ENCODE measurements at regions not wholly inside any gene's neighbourhood (a gene's known extent, or its start where the extent isn't known, plus 50 kb on each side); places are given as distances from the start of the nearest gene placed in this dataset.

DNA sequence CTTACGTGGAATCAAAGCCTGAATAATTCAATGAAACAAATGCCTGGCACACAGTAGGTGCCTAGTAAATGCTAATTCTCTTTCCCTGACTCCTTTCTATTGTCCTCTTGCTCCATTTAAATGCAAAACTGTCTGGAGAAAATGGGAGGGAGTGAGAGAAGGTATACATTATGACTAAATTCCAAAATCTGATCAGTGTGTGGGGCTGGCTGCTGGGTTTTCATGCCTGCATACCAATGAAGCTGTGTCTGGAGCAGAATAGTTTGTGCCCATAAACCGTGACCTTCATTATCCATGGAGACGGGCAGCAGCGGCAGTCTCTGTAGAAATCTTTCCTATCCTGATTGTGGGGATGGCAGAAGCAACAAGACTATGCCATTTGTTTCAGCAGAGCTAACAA, 223.4 kb upstream of the ZBED5 start:
- peak in 6 of 8 experiments; percentile 19 to 98 (median 66) for ATAC-seq (replicated peaks in 6 of 8)
- no peak overlapping the region for H3K27ac ChIP-seq

DNA sequence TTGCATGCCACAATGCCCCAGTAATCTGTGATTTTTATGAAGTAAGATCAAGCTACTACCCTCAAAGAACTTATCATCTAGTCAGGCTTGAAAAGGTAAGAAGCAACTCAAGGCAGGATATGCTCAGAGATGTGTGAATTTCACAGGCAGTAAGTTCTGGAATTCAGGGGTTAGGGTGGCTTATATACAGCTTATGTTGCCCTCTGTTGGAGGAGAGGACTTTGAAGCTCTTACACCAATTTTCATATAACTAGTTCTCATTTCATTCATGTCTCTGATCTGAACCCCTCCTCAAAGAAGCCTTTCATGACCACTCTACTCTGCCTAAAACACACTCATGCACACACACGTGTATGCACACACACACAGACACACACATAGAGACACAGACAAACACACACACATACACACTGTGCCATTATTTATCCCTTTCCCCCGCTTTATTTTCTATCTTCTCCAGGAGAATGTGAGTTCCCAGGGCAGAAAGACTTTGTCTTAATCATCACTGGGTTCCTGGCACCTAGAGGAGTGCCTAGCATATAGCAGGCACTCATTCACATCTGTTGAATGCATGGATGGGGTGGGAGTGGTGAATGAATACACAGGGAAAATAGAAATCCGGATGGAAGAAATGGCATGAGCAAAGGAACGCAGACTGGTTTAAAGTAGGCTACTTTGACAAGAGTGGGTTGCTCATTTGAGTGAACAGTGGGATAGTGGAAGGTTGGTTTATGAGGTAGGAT, 220.7 kb upstream of the ZBED5 start:
- peak in 3 of 8 experiments; percentile 37 to 76 (median 74) for ATAC-seq (replicated peaks in 6 of 8)
- WGBS, 10 experiments, result 31 to 92% (median 82%) methylated on average over 2 to 4 of the region's 4 CpGs; no CpG with 5 or more reads in 3 of the 10 experiments
- in situ Hi-C loops (cut with MboI; ENCODE audit: low pct_unique_long_range_greater_than_20kb in 2 of 9, low sequenced_read_pairs in 9 of 9, unreplicated experiment in 9 of 9), result no loop called here
- peaks cover 8 to 10% of the 10 kb centered on the region in 2 donors for H3K4me1 ChIP-seq (replicated peaks in 1 of 2)
- H3K4me3 ChIP-seq, result no peak overlapping the region
- H3K27ac ChIP-seq, result no peak overlapping the region

More for the DNA sequence above, 223.4 kb upstream of the ZBED5 start:
- peaks cover 7 to 8% of the 10 kb centered on the region in 2 donors for H3K4me1 ChIP-seq (replicated peaks in 1 of 2)
- WGBS, 10 experiments, result 11 to 83% (median 50%) methylated on average over 1 to 4 of the region's 4 CpGs; no CpG with 5 or more reads in 3 of the 10 experiments
- H3K4me3 ChIP-seq, result no peak overlapping the region
- in situ Hi-C loops (cut with MboI; ENCODE audit: low pct_unique_long_range_greater_than_20kb in 2 of 9, low sequenced_read_pairs in 9 of 9, unreplicated experiment in 9 of 9), result no loop called here

GRCh38 chr11:11077898-11078297, 220.0 kb upstream of the ZBED5 start:
- ATAC-seq (replicated peaks in 6 of 8), result no peak
- Histone ChIP-seq H3K4me1 (replicated peaks in 1 of 2) (peaks cover 10 to 11% of the 10 kb centered on the region in 2 donors), H3K4me3 (no peak overlapping the region), H3K27ac (no peak overlapping the region)
- in situ Hi-C loops (cut with MboI; ENCODE audit: low pct_unique_long_range_greater_than_20kb in 2 of 9, low sequenced_read_pairs in 9 of 9, unreplicated experiment in 9 of 9), result no loop called here
- WGBS, 10 experiments, result 17 to 95% (median 78%) methylated on average over 1 to 4 of the region's 4 CpGs; no CpG with 5 or more reads in 1 of the 10 experiments

DNA sequence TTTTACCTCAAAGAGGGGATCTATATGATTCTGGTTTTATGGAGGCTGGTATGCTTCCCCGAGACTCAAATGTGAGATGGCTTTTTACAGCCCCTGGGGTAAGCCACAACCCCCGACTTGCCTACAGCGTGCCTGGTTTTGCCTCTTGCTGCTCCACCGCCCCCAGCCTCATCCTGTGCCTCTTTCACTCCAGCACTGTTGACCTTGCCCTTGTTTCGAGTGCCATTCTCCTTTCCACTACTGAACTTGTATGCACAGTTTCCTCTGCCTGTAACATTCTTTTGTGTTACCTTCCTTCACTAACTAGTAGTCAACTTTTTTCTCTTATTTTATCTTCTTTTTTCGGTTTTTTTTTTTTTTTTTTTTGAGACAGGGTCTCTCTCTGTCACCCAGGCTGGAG, 219.0 kb upstream of the ZBED5 start:
- no peak for ATAC-seq (replicated peaks in 6 of 8)
- Histone ChIP-seq H3K27ac (no peak overlapping the region), H3K4me1 (replicated peaks in 1 of 2) (peaks cover 9 to 10% of the 10 kb centered on the region in 2 donors), H3K4me3 (no peak overlapping the region)
- 14 to 90% (median 63%) methylated on average over 1 to 6 of the region's 6 CpGs; no CpG with 5 or more reads in 1 of the 10 experiments for WGBS, 10 experiments
- in situ Hi-C loops (cut with MboI; ENCODE audit: low pct_unique_long_range_greater_than_20kb in 2 of 9, low sequenced_read_pairs in 9 of 9, unreplicated experiment in 9 of 9), result no loop called here

DNA sequence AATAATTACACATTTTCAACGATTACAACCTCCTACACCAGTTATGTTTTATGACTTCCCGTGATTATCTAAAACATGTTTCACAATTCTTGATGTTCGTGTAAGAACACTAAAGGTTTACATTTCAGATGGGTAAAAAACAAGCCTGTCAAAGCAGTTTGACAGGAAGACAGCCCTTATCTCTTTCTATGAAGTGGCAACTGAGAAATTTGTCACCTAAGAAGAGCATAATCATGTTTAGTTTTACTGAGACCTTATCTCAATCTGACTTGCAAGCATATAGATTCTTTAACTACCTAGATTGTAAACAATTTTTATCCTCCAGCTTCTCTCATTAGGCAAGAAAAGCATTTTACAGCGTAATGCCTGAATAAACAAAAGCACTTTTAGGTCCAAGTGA, 218.4 kb upstream of the ZBED5 start:
- no peak for ATAC-seq (replicated peaks in 6 of 8)
- Histone ChIP-seq H3K4me3 (no peak overlapping the region), H3K27ac (no peak overlapping the region), H3K4me1 (replicated peaks in 1 of 2) (peaks cover 4% of the 10 kb centered on the region in 2 donors)
- in situ Hi-C loops (cut with MboI; ENCODE audit: low pct_unique_long_range_greater_than_20kb in 2 of 9, low sequenced_read_pairs in 9 of 9, unreplicated experiment in 9 of 9), result no loop called here
- 35 to 87% (median 70%) methylated on average over 2 to 4 of the region's 4 CpGs; no CpG with 5 or more reads in 1 of the 10 experiments for WGBS, 10 experiments

- in situ Hi-C loops (cut with MboI; ENCODE audit: low pct_unique_long_range_greater_than_20kb in 2 of 9, low sequenced_read_pairs in 9 of 9, unreplicated experiment in 9 of 9), result no loop called here
- 40 to 100% (median 54%) methylated on average over 1 to 6 of the region's 6 CpGs; no CpG with 5 or more reads in 2 of the 10 experiments for WGBS, 10 experiments
- Histone ChIP-seq H3K4me1 (replicated peaks in 1 of 2) (peaks cover 5 to 6% of the 10 kb centered on the region in 2 donors), H3K4me3 (no peak overlapping the region), H3K27ac (no peak overlapping the region)
- ATAC-seq (replicated peaks in 6 of 8), result no peak
Observed at GRCh38 chr11:11075515-11076171, 217.8 kb upstream of the ZBED5 start.

GRCh38 chr11:11074686-11075335, 217.0 kb upstream of the ZBED5 start:
- WGBS, 10 experiments, result 27 to 81% (median 65%) methylated on average over 1 to 9 of the region's 11 CpGs; no CpG with 5 or more reads in 4 of the 10 experiments
- no peak for ATAC-seq (replicated peaks in 6 of 8)
- Histone ChIP-seq H3K27ac (no peak overlapping the region), H3K4me1 (replicated peaks in 1 of 2) (peaks cover 13 to 15% of the 10 kb centered on the region in 2 donors), H3K4me3 (no peak overlapping the region)
- in situ Hi-C loops (cut with MboI; ENCODE audit: low pct_unique_long_range_greater_than_20kb in 2 of 9, low sequenced_read_pairs in 9 of 9, unreplicated experiment in 9 of 9), result no loop called here

GRCh38 chr11:11073996-11074395, 216.1 kb upstream of the ZBED5 start:
- Histone ChIP-seq H3K4me3 (no peak overlapping the region), H3K4me1 (replicated peaks in 1 of 2) (peaks cover 18% of the 10 kb centered on the region in 2 donors), H3K27ac (no peak overlapping the region)
- in situ Hi-C loops (cut with MboI; ENCODE audit: low pct_unique_long_range_greater_than_20kb in 2 of 9, low sequenced_read_pairs in 9 of 9, unreplicated experiment in 9 of 9), result no loop called here
- ATAC-seq (replicated peaks in 6 of 8), result no peak
- WGBS, 10 experiments, result 67 to 100% (median 90%) methylated on average over 1 of the region's 1 CpG; no CpG with 5 or more reads in 4 of the 10 experiments

DNA sequence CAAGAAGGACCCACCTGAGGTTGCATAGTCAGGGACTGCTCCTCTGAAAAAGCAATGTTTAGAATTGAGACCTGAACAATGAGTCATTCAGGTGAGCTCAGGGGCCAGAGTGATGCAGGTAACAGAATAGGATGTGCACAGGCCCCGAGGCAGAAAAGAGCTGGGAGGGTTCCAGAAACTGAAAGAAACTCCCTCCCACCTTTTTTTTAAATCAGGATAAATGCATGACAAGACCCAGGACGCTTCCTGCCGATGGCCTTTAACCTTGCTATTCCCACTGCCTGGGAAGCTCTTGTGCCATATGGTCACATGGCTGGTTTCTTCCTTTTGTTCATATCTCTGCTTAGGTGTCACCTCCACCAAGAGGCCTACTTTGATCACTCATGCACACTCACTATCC, 214.2 kb upstream of the ZBED5 start:
- in situ Hi-C loops (cut with MboI; ENCODE audit: low pct_unique_long_range_greater_than_20kb in 2 of 9, low sequenced_read_pairs in 9 of 9, unreplicated experiment in 9 of 9), result no loop called here
- peaks cover 18% of the 10 kb centered on the region in 2 donors for H3K4me1 ChIP-seq (replicated peaks in 1 of 2)
- no peak overlapping the region for H3K4me3 ChIP-seq
- no peak for ATAC-seq (replicated peaks in 6 of 8)
- H3K27ac ChIP-seq, result no peak overlapping the region
- WGBS, 10 experiments, result 14 to 80% (median 32%) methylated on average over 1 to 3 of the region's 3 CpGs; no CpG with 5 or more reads in 2 of the 10 experiments

DNA sequence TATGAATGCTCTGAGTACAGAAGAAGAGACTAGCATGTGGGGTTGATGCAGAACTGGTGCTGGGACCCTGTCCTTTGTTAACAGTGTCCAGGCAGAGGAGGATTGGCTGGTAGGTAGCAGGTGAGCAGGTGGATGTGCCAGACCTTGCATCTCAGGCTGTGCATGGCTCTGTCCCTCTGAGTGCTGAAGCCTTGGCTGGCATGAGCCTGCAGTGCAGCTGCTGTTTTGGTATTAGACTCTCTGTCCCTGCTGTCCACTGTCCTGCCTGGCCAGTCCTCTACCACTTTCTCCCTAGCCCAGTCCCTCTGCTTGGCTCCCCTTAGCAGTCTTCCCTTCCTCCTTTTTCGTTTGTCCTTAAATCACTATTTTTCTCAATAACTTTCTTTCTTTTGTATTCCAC, 213.6 kb upstream of the ZBED5 start:
- 0 to 100% (median 50%) methylated on average over 1 of the region's 1 CpG; no CpG with 5 or more reads in 3 of the 10 experiments for WGBS, 10 experiments
- ATAC-seq (replicated peaks in 6 of 8), result no peak
- Histone ChIP-seq H3K27ac (no peak overlapping the region), H3K4me1 (replicated peaks in 1 of 2) (peaks cover 18% of the 10 kb centered on the region in 2 donors), H3K4me3 (no peak overlapping the region)
- in situ Hi-C loops (cut with MboI; ENCODE audit: low pct_unique_long_range_greater_than_20kb in 2 of 9, low sequenced_read_pairs in 9 of 9, unreplicated experiment in 9 of 9), result no loop called here

GRCh38 chr11:11070976-11071375, 213.1 kb upstream of the ZBED5 start:
- in situ Hi-C loops (cut with MboI; ENCODE audit: low pct_unique_long_range_greater_than_20kb in 2 of 9, low sequenced_read_pairs in 9 of 9, unreplicated experiment in 9 of 9), result no loop called here
- ATAC-seq (replicated peaks in 6 of 8), result no peak
- no peak overlapping the region for H3K27ac ChIP-seq
- peaks cover 18% of the 10 kb centered on the region in 2 donors for H3K4me1 ChIP-seq (replicated peaks in 1 of 2)
- 42 to 93% (median 84%) methylated on average over 1 to 5 of the region's 9 CpGs; no CpG with 5 or more reads in 5 of the 10 experiments for WGBS, 10 experiments
- no peak overlapping the region for H3K4me3 ChIP-seq

DNA sequence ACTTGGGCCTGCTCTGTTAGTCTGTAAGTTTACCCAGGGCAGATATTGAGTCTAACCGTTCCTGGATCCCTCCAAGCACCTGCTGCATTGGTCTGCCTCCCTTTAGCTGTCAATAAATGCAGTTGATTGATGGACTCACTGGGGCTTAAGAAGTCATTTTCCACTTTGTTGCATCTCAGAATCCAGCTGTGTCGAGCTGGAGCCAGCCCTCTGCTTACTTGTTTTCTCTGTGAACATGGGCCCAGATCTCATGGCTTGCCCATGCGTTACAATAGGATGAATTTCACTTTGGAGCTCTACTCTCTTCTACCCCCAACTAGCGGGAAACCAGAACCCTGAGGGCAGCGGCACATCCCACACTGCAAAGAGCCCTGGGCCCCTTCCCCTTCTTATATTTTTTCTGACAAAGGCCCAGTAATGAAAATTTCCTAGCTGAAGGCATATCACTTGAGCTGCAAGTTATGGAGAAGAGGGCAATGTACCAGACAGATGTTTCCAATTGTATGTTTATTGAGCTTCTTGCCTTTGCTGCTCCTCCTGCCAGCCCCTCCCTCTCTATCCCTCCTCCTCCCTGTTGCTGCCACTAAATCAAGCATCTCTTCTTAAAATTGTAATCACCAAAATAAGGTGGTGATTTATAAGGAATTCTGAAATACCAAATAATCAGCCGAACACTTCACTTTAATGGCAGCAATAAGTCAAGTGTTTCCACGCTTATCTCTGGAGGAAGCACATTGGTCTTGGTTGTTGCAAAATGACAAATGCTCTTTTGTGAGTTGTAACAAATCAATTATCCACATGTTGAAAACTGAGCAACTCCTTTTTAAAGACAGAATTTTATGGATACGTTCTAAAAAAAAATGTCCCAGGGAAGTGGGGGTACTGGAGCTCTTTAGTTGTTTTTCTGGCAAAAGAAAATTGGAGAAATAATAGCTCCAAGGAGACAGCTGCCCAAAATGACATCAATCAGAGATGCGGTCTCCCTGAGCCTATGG, 212.3 kb upstream of the ZBED5 start:
- ATAC-seq (replicated peaks in 6 of 8), result peak in 6 of 8 experiments; percentile 22 to 81 (median 78)
- peaks cover 18% of the 10 kb centered on the region in 2 donors for H3K4me1 ChIP-seq (replicated peaks in 1 of 2)
- in situ Hi-C loops (cut with MboI; ENCODE audit: low pct_unique_long_range_greater_than_20kb in 2 of 9, low sequenced_read_pairs in 9 of 9, unreplicated experiment in 9 of 9), result no loop called here
- H3K4me3 ChIP-seq, result no peak overlapping the region
- no peak overlapping the region for H3K27ac ChIP-seq
- 2 to 93% (median 59%) methylated on average over 3 to 8 of the region's 9 CpGs for WGBS, 10 experiments
